WTC11 (cell line): ENCODE measurements at regions not wholly inside any gene's neighbourhood (a gene's known extent, or its start where the extent isn't known, plus 50 kb on each side); places are given as distances from the start of the nearest gene placed in this dataset.

Source experiments
- ETV6 ChIP-seq: sonication (generic); formaldehyde crosslinking; IDR thresholded peaks from 2 replicates; pipeline ENCODE4 v1.8.1; 2022; ENCODE audit warnings: mild to moderate bottlenecking, missing genetic modification reagents
- FOXJ3 ChIP-seq: sonication (generic); formaldehyde crosslinking; IDR thresholded peaks from 2 replicates; pipeline ENCODE4 v1.9.0; 2021; ENCODE audit warnings: missing genetic modification reagents, mild to moderate bottlenecking, borderline replicate concordance
- GABPB1 ChIP-seq: sonication (generic); formaldehyde crosslinking; IDR thresholded peaks from 2 replicates; pipeline ENCODE4 v1.8.1; 2023; ENCODE audit warnings: mild to moderate bottlenecking, missing genetic modification reagents
- SMAD4 ChIP-seq: sonication (generic); formaldehyde crosslinking; IDR thresholded peaks from 2 replicates; pipeline ENCODE4 v1.8.0; 2022; ENCODE audit warnings: mild to moderate bottlenecking, missing genetic modification reagents
- TEAD4 ChIP-seq: sonication (generic); formaldehyde crosslinking; IDR thresholded peaks from 2 replicates; pipeline ENCODE4 v1.8.0; 2022; ENCODE audit warnings: mild to moderate bottlenecking, missing genetic modification reagents
- TP53 ChIP-seq: sonication (generic); formaldehyde crosslinking; IDR thresholded peaks from 2 replicates; pipeline ENCODE4 v1.8.1; 2023; ENCODE audit warnings: mild to moderate bottlenecking, missing genetic modification reagents
- ZNF263 ChIP-seq: sonication (generic); formaldehyde crosslinking; IDR thresholded peaks from 2 replicates; pipeline ENCODE4 v1.8.1; 2022; ENCODE audit warnings: low read depth, mild to moderate bottlenecking, moderate library complexity, missing genetic modification reagents
- TF ChIP-seq, protein P1 (sequence below): fragments of 200-600 bp; IDR thresholded peaks from 2 replicates; pipeline ENCODE4 v1.8.0; 2022; ENCODE audit warnings: antibody characterized with exemption
- TF ChIP-seq, protein P2 (sequence below): sonication (generic); formaldehyde crosslinking; IDR thresholded peaks from 2 replicates; pipeline ENCODE4 v1.8.0; 2022; ENCODE audit warnings: mild to moderate bottlenecking, missing genetic modification reagents
- TF ChIP-seq, protein P3 (sequence below): sonication (generic); formaldehyde crosslinking; conservative IDR thresholded peaks from 2 replicates; pipeline ENCODE4 v1.8.1; 2023; ENCODE audit warnings: mild to moderate bottlenecking, low read depth, missing genetic modification reagents, moderate library complexity
- TF ChIP-seq, protein P4 (sequence below): sonication (generic); formaldehyde crosslinking; IDR thresholded peaks from 2 replicates; pipeline ENCODE4 v1.8.0; 2022; ENCODE audit warnings: mild to moderate bottlenecking, missing genetic modification reagents
- TF ChIP-seq, protein P5 (sequence below): sonication (generic); formaldehyde crosslinking; IDR thresholded peaks from 2 replicates; pipeline ENCODE4 v1.8.0; 2023; ENCODE audit warnings: mild to moderate bottlenecking, missing genetic modification reagents

DNA sequence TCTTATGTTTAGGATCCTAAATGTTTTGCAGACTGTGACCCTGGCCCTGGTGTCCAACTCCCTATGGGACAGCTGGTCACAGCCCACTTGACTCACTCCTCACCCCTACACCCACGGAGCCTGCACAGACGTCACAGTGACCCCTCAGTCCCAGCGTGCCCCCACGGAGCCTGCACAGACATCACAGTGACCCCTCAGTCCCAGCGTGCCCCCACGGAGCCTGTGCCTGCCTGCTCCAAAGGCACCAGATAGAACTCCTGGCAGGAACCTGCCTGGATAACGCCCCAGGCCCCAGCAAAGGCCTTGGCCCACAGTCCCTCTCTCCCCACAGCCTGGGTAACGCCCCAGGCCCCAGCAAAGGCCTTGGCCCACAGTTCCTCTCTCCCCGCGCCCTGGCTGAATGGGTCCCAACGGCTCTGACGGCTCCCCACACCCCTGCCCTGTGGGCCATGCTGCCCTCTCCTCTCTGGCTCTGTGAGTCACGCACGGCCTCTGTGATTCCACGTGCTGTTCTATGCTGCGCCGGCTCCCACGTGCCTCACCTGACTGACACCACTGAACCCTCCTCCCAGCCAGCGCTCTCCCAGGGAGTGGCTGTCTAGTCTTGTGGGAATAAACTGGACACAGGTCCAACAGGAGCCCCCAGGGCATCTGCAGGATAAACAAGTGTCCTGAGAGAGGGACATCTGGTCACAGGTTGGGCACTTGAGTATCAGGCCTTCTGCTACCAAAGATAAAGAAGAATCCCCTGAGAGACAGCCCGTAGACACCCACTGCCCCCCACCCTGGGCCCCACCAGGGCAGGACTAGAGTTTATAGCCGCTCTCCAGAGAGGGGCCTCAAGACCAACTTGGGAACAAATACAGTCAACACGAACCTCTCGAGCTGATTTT lies 250.3 kb downstream of the BRD1 start:
- TF ChIP-seq GABPB1 (CRISPR knock-in tag) (no peak), ETV6 (no peak), SMAD4 (no peak), FOXJ3 (CRISPR knock-in tag) (no peak), TEAD4 (CRISPR knock-in tag) (no peak), ZNF263 (CRISPR knock-in tag) (no peak), TP53 (CRISPR knock-in tag) (no peak)
- TF ChIP-seq, protein P1, sequence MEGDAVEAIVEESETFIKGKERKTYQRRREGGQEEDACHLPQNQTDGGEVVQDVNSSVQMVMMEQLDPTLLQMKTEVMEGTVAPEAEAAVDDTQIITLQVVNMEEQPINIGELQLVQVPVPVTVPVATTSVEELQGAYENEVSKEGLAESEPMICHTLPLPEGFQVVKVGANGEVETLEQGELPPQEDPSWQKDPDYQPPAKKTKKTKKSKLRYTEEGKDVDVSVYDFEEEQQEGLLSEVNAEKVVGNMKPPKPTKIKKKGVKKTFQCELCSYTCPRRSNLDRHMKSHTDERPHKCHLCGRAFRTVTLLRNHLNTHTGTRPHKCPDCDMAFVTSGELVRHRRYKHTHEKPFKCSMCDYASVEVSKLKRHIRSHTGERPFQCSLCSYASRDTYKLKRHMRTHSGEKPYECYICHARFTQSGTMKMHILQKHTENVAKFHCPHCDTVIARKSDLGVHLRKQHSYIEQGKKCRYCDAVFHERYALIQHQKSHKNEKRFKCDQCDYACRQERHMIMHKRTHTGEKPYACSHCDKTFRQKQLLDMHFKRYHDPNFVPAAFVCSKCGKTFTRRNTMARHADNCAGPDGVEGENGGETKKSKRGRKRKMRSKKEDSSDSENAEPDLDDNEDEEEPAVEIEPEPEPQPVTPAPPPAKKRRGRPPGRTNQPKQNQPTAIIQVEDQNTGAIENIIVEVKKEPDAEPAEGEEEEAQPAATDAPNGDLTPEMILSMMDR, result no peak
- TF ChIP-seq, protein P2, sequence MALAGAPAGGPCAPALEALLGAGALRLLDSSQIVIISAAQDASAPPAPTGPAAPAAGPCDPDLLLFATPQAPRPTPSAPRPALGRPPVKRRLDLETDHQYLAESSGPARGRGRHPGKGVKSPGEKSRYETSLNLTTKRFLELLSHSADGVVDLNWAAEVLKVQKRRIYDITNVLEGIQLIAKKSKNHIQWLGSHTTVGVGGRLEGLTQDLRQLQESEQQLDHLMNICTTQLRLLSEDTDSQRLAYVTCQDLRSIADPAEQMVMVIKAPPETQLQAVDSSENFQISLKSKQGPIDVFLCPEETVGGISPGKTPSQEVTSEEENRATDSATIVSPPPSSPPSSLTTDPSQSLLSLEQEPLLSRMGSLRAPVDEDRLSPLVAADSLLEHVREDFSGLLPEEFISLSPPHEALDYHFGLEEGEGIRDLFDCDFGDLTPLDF (CRISPR knock-in tag), result no peak
- TF ChIP-seq, protein P3, sequence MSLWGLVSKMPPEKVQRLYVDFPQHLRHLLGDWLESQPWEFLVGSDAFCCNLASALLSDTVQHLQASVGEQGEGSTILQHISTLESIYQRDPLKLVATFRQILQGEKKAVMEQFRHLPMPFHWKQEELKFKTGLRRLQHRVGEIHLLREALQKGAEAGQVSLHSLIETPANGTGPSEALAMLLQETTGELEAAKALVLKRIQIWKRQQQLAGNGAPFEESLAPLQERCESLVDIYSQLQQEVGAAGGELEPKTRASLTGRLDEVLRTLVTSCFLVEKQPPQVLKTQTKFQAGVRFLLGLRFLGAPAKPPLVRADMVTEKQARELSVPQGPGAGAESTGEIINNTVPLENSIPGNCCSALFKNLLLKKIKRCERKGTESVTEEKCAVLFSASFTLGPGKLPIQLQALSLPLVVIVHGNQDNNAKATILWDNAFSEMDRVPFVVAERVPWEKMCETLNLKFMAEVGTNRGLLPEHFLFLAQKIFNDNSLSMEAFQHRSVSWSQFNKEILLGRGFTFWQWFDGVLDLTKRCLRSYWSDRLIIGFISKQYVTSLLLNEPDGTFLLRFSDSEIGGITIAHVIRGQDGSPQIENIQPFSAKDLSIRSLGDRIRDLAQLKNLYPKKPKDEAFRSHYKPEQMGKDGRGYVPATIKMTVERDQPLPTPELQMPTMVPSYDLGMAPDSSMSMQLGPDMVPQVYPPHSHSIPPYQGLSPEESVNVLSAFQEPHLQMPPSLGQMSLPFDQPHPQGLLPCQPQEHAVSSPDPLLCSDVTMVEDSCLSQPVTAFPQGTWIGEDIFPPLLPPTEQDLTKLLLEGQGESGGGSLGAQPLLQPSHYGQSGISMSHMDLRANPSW (CRISPR knock-in tag), result no peak
- TF ChIP-seq, protein P4, sequence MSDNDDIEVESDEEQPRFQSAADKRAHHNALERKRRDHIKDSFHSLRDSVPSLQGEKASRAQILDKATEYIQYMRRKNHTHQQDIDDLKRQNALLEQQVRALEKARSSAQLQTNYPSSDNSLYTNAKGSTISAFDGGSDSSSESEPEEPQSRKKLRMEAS (CRISPR knock-in tag), result no peak
- TF ChIP-seq, protein P5, sequence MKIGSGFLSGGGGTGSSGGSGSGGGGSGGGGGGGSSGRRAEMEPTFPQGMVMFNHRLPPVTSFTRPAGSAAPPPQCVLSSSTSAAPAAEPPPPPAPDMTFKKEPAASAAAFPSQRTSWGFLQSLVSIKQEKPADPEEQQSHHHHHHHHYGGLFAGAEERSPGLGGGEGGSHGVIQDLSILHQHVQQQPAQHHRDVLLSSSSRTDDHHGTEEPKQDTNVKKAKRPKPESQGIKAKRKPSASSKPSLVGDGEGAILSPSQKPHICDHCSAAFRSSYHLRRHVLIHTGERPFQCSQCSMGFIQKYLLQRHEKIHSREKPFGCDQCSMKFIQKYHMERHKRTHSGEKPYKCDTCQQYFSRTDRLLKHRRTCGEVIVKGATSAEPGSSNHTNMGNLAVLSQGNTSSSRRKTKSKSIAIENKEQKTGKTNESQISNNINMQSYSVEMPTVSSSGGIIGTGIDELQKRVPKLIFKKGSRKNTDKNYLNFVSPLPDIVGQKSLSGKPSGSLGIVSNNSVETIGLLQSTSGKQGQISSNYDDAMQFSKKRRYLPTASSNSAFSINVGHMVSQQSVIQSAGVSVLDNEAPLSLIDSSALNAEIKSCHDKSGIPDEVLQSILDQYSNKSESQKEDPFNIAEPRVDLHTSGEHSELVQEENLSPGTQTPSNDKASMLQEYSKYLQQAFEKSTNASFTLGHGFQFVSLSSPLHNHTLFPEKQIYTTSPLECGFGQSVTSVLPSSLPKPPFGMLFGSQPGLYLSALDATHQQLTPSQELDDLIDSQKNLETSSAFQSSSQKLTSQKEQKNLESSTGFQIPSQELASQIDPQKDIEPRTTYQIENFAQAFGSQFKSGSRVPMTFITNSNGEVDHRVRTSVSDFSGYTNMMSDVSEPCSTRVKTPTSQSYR (CRISPR knock-in tag), result no peak
